K562 (cell line): ENCODE measurements at regions not wholly inside any gene's neighbourhood (a gene's known extent, or its start where the extent isn't known, plus 50 kb on each side); places are given as distances from the start of the nearest gene placed in this dataset.

ENCODE experiments used
- ATAC-seq: fragments of 200-7000 bp; cut with Tn5 transposase; 3 replicates; pipeline ENCODE4 v1.9.1; 2020; ENCODE audit warnings: moderate library complexity
- BruUV-seq: library from RNA; stranded (reverse); fragments of 400-500 nt; replicated peaks from 2 replicates; lab custom pipeline; 2021; lab: Mats Ljungman, UMichigan
- CTCF ChIA-PET: fragments of 300-600 bp; formaldehyde crosslinking; extraction: SDS; loops from one replicate; lab custom pipeline; 2021; ENCODE audit warnings: low intra/inter-chr PET ratio; lab: Yijun Ruan, JAX
- POLR2A ChIA-PET: fragments of 300-600, 350-650 bp; sonication (Branson Sonifier 250); formaldehyde crosslinking; extraction: SDS; loops from one replicate; lab custom pipeline; 2021; ENCODE audit warnings: antibody characterized with exemption, inconsistent platforms; lab: Yijun Ruan, JAX
- DNase-seq, 4 experiments: peaks; one replicate each; pipeline versions ENCODE4 v3.0.0 to v3.0.0-alpha.2; 2011 to 2018; ENCODE audit warnings: low spot score in 3 of 4, mixed read lengths in 3 of 4; ENCODE audit errors: extremely low read depth in 1 of 4
- FAIRE-seq: peaks from 2 replicates; lab custom pipeline; 2011; peaks lifted over from hg19 to GRCh38; lab: Jason Lieb, UNC
- H2AFZ ChIP-seq: 2 replicates; pipeline ENCODE4 v1.6.0; 2011; ENCODE audit warnings: low read depth, low read length, control low read depth, inconsistent platforms
- H3K27ac ChIP-seq: fragments of 200-600 bp; 3 replicates; pipeline ENCODE4 v1.8.0; 2011; ENCODE audit warnings: low read depth, mild to moderate bottlenecking, control low read depth, inconsistent platforms, low read length, moderate library complexity, mixed read lengths; ENCODE audit errors: extremely low read depth
- H3K27me3 ChIP-seq, 2 experiments: fragments of 300-600 bp in 1 of 2; 2 replicates in 1 of 2; 3 replicates in 1 of 2; pipeline versions ENCODE4 v1.6.0 to v1.8.0; 2011; ENCODE audit warnings: inconsistent platforms in 2 of 2, low read length in 2 of 2, mild to moderate bottlenecking in 1 of 2, mixed read lengths in 1 of 2, moderate library complexity in 1 of 2; ENCODE audit not compliant: control insufficient read depth in 2 of 2, insufficient read depth in 2 of 2
- H3K36me3 ChIP-seq: fragments of 300-600 bp; 3 replicates; pipeline ENCODE4 v1.8.0; 2011; ENCODE audit warnings: mild to moderate bottlenecking, low read length, inconsistent platforms; ENCODE audit not compliant: control insufficient read depth, insufficient read depth
- H3K4me1 ChIP-seq, 2 experiments: fragments of 200-600 bp in 1 of 2; replicated peaks in 1 of 2; 2 replicates in 1 of 2; 3 replicates in 1 of 2; pipeline versions ENCODE4 v1.5.1 to v1.8.0; 2011; ENCODE audit warnings: inconsistent platforms in 2 of 2, low read length in 2 of 2, mild to moderate bottlenecking in 1 of 2, mixed read lengths in 1 of 2, moderate library complexity in 1 of 2; ENCODE audit not compliant: control insufficient read depth in 2 of 2, insufficient read depth in 2 of 2
- H3K4me2 ChIP-seq: 2 replicates; pipeline ENCODE4 v1.6.1; 2011; ENCODE audit warnings: low read length, control low read depth, inconsistent platforms, mixed read lengths; ENCODE audit not compliant: insufficient read depth
- H3K4me3 ChIP-seq: fragments of 200-600 bp; sonication (generic), shearing (Covaris generic); 2 replicates; pipeline ENCODE4 v1.5.1; 2016; ENCODE audit warnings: control low read depth, inconsistent platforms
- H3K79me2 ChIP-seq: fragments of 200-600 bp; 3 replicates; pipeline ENCODE4 v1.8.0; 2011; ENCODE audit warnings: low read length, inconsistent platforms; ENCODE audit not compliant: control insufficient read depth, insufficient read depth
- H3K9ac ChIP-seq, 2 experiments: 2 replicates each; pipeline versions ENCODE4 v1.6.0 to v1.6.1; 2011; ENCODE audit warnings: low read depth in 2 of 2, low read length in 2 of 2, control low read depth in 1 of 2, inconsistent platforms in 1 of 2, mild to moderate bottlenecking in 1 of 2, mixed read lengths in 1 of 2; ENCODE audit not compliant: insufficient read depth in 1 of 2
- H3K9me1 ChIP-seq: one replicate; pipeline ENCODE4 v1.6.0; 2011; ENCODE audit warnings: inconsistent platforms, mild to moderate bottlenecking, low read length, moderate library complexity; ENCODE audit not compliant: control insufficient read depth, insufficient read depth
- H3K9me3 ChIP-seq: replicated peaks from 2 replicates; pipeline ENCODE4 v1.5.1; 2011; ENCODE audit warnings: low read depth, low read length, inconsistent platforms; ENCODE audit not compliant: control insufficient read depth, insufficient read depth
- H4K20me1 ChIP-seq: replicated peaks from 2 replicates; pipeline ENCODE4 v1.6.1; 2011; ENCODE audit warnings: low read length, inconsistent platforms, mixed read lengths; ENCODE audit not compliant: control insufficient read depth, insufficient read depth
- CREB1 ChIP-seq, 2 experiments: sonication (generic) in 1 of 2; formaldehyde crosslinking in 1 of 2; IDR thresholded peaks; 2 replicates each; pipeline versions ENCODE4 v1.6.1 to v1.8.0; 2012 to 2022; ENCODE audit warnings: inconsistent platforms in 1 of 2, mild to moderate bottlenecking in 1 of 2, missing genetic modification reagents in 1 of 2, moderate library complexity in 1 of 2
- ELF1 ChIP-seq: fragments of 200-800 bp; sonication (Bioruptor generic); IDR thresholded peaks from 2 replicates; pipeline ENCODE4 v1.6.1; 2016; ENCODE audit warnings: missing genetic modification characterization, missing compliant biosample characterization
- HMG20A ChIP-seq: fragments of 450-650 bp; formaldehyde crosslinking; conservative IDR thresholded peaks from 2 replicates; pipeline ENCODE4 v1.4.0; 2020; ENCODE audit warnings: mild to moderate bottlenecking, mixed read lengths
- IRF1 ChIP-seq: sonication (generic); formaldehyde crosslinking; IDR thresholded peaks from 2 replicates; pipeline ENCODE4 v1.8.0; 2022; ENCODE audit warnings: missing genetic modification reagents, mild to moderate bottlenecking, borderline replicate concordance
- LCOR ChIP-seq: sonication (generic); formaldehyde crosslinking; IDR thresholded peaks from 2 replicates; pipeline ENCODE4 v1.8.0; 2022; ENCODE audit warnings: mild to moderate bottlenecking, missing genetic modification reagents
- NR2C1 ChIP-seq, 2 experiments: fragments of 450-650 bp; IDR thresholded peaks; 2 replicates each; pipeline ENCODE4 v1.6.1; 2017; ENCODE audit warnings: mild to moderate bottlenecking in 2 of 2, antibody characterized with exemption in 1 of 2, inconsistent platforms in 1 of 2, missing compliant biosample characterization in 1 of 2, missing genetic modification characterization in 1 of 2
- PURB ChIP-seq: sonication (generic); formaldehyde crosslinking; IDR thresholded peaks from 2 replicates; pipeline ENCODE4 v1.9.0; 2021; ENCODE audit warnings: low read depth, mild to moderate bottlenecking, missing genetic modification reagents
- SUPT5H ChIP-seq: fragments of 450-650 bp; IDR thresholded peaks from 2 replicates; pipeline ENCODE4 v1.6.1; 2016
- THRA ChIP-seq: fragments of 450-650 bp; IDR thresholded peaks from 2 replicates; pipeline ENCODE4 v1.6.1; 2017; ENCODE audit warnings: mild to moderate bottlenecking, moderate library complexity
- WGBS: fragments of 100-300 bp; shearing (Covaris generic); methylation state at CpG from one replicate; pipeline ENCODE4 v1.1.6; 2016; ENCODE audit warnings: low coverage, mixed read lengths; ENCODE audit not compliant: insufficient coverage; ENCODE audit errors: missing lambda C conversion rate; 5-methylcytosine and 5-hydroxymethylcytosine counted together
- in situ Hi-C: fragments of 300-500 bp; cut with MboI; formaldehyde crosslinking; loops from 4 replicates; pipeline ENCODE4 v1.15.0; 2018; ENCODE audit warnings: inconsistent platforms, mixed read lengths
- intact Hi-C: fragments of 100-400 bp; cut with micrococcal nuclease; formaldehyde crosslinking; loops from 2 replicates; pipeline ENCODE4 v1.14.2; 2022
- TF ChIP-seq, protein P1 (sequence below): fragments of 450-650 bp; formaldehyde crosslinking; IDR thresholded peaks from 2 replicates; pipeline ENCODE4 v1.4.0; 2022; ENCODE audit warnings: missing genetic modification characterization
- TF ChIP-seq, protein P2 (sequence below): fragments of 450-650 bp; IDR thresholded peaks from 2 replicates; pipeline ENCODE4 v1.6.1; 2016; ENCODE audit warnings: low read depth, mild to moderate bottlenecking, moderate library complexity

- no peak for DNase-seq
- Histone ChIP-seq H3K4me1 (no peaks in the 10 kb centered on the region), H3K79me2 (no peaks in the 10 kb centered on the region), H2AFZ (no peak overlapping the region), H3K4me3 (no peak overlapping the region), H3K27ac (no peak overlapping the region), H3K4me2 (no peak overlapping the region), H4K20me1 (no peaks in the 10 kb centered on the region), H3K36me3 (no peaks in the 10 kb centered on the region), H3K9me3 (no peaks in the 10 kb centered on the region), H3K9ac (no peak overlapping the region; a peak in 1 of 4 replicates), H3K27me3 (peaks cover 0 to 11% of the 10 kb centered on the region in 2 experiments; a peak in 2 of 5 replicates), H3K9me1 (no peaks in the 10 kb centered on the region)
- no peak for FAIRE-seq
- no TSS peak for BruUV-seq
- ATAC-seq, result no peak
- intact Hi-C loops (no loop called here), in situ Hi-C loops (loop anchor here (10.0 kb wide), 1 partner anchor 1599 kb away; no protein-coding TSS in a partner anchor)
- ChIA-PET POLR2A (no interaction called here), CTCF (no interaction called here)
- TF ChIP-seq PURB (CRISPR knock-in tag) (no peak), HMG20A (CRISPR knock-in tag) (no peak), THRA (no peak), LCOR (CRISPR knock-in tag) (no peak), NR2C1 (IDR thresholded peaks at IDR 0.05) (no peak), NR2C1 (tag; IDR thresholded peaks at IDR 0.05) (no peak), SUPT5H (no peak), ELF1 (tag) (no peak), CREB1 (IDR thresholded peaks at IDR 0.05) (no peak), CREB1 (CRISPR knock-in tag; IDR thresholded peaks at IDR 0.05) (no peak), IRF1 (no peak)
- TF ChIP-seq, protein P1, sequence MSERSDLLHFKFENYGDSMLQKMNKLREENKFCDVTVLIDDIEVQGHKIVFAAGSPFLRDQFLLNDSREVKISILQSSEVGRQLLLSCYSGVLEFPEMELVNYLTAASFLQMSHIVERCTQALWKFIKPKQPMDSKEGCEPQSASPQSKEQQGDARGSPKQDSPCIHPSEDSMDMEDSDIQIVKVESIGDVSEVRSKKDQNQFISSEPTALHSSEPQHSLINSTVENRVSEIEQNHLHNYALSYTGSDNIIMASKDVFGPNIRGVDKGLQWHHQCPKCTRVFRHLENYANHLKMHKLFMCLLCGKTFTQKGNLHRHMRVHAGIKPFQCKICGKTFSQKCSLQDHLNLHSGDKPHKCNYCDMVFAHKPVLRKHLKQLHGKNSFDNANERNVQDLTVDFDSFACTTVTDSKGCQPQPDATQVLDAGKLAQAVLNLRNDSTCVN (CRISPR knock-in tag), result no peak
- TF ChIP-seq, protein P2, sequence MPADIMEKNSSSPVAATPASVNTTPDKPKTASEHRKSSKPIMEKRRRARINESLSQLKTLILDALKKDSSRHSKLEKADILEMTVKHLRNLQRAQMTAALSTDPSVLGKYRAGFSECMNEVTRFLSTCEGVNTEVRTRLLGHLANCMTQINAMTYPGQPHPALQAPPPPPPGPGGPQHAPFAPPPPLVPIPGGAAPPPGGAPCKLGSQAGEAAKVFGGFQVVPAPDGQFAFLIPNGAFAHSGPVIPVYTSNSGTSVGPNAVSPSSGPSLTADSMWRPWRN, result no peak
- 0% methylated on average over 8 of the region's 8 CpGs for WGBS
Observed at GRCh38 chr12:130075497-130076076, 86.7 kb upstream of the FZD10 start.
